ENCODE measurements at regions not wholly inside any gene's neighbourhood (a gene's known extent, or its start where the extent isn't known, plus 50 kb on each side); places are given as distances from the start of the nearest gene placed in this dataset.
A peak's percentile ranks its signal among the peaks of the same experiment; 100 is the strongest.

DNA sequence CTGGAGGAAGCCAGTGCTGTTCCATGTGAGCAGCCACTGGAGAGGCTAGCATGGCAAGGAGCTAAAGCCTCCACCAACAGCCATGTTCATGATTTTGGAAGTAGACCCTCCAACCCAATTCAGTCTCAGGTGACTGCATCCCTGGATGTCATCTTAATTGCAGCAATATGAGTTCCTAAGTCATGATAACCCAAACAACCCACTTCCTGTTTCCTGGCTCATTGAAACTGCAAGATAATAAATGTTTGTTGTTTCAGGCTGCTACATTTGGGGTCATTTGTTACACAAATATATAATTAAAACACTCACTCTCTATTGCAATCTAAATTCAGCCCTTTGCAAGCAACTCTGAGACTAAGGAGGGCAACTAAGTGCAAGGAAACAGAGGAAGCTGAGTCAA is 62.4 kb upstream of the SLC24A5 start:
- DNase-seq: no peak

GRCh38 chr15:48059791-48060190 is 61.0 kb upstream of the SLC24A5 start:
- no peak for DNase-seq

DNA sequence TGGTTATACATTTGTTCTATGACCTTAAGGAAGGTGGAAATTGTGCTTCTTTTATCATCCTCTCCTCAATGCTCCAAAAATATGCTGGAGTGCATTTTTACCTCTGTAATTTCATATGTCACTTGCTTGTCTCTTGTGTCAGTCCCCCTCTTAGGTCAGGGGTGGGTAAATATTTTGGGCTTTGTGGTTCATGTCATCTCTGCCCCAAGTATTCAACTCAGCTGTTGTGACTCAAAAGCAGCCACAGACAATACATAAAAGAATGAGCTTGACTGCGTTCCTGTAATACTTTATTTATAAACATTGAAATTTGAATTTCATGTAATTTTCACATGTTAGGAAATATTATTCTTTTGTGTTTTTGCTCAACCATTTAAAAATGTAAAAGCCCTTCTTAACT is 60.4 kb upstream of the SLC24A5 start:
- no peak for DNase-seq

DNA sequence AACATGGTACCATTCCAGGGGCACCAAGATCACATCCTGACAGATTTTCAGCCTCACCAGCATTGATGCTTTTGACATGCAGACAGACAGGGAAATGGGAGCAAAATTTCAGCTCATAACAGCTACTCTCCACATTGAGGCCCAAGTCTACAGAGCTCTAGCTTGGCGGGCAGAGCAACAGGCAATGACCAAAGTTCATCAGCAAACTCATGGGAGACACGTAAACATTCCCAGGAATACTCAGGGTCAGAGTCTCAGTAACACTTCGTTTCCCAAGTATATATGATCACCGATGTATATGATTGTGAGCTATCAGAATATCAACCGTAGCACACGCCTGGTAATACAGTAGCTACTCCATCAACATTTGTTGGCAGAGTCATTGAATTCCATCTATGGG is 59.2 kb upstream of the SLC24A5 start:
- no peak for DNase-seq

GRCh38 chr15:48062148-48062872 is 58.5 kb upstream of the SLC24A5 start:
- DNase-seq: peak; percentile 47

- DNase-seq: no peak
Measured at GRCh38 chr15:48063411-48063985, 57.3 kb upstream of the SLC24A5 start.

DNA sequence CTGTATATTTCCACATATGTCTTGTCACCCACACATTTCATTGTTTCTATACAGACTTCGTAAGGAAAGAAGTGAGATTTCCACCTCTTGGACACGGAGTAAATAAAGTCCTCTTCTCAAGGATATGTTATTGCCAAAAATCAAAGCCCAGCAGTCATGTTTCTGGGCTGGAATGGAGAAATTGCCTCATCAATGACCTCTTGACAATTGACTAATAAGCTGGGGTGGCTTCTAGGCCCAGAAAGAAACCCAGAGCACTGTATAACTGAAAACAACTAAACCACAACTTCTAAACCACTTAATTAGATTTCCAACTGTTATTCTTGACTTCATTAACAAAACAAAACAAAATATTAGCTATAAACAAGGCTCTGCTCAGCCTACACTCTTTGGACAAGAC is 56.4 kb upstream of the SLC24A5 start:
- DNase-seq: no peak

- no peak for DNase-seq
Measured at GRCh38 chr15:48066456-48066855, 54.3 kb upstream of the SLC24A5 start.

Data from fibroblast of skin of right biceps (primary cell).